ENCODE measurements at regions not wholly inside any gene's neighbourhood (a gene's known extent, or its start where the extent isn't known, plus 50 kb on each side); places are given as distances from the start of the nearest gene placed in this dataset.
"Not testable (repeated sequence)": the region's sequence is repeated elsewhere in the genome, so short reads cannot be mapped to it uniquely, and the experiment has no call there.

DNA sequence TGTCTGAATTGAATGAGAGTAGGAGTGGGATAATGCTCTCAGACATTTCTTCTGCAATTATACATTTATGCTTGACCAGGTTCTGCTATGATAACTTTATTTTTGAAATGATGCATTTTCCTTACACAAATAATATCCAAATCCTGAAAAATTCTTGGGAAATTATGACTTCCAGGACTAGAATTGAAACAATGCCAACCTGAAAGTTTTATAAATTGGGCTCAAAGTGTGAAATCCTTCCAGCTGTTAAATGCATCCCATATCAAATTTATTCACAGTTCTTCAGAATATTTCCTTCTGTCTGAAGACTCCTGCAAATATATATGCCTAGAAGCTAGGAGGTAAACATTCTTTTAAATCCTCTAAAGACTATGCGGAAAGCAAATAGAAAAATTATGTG, 155.7 kb upstream of the EYA4 start:
- DNase-seq = no peak
- H3K27ac ChIP-seq = no peak overlapping the region
- WGBS, 2 donors = 83 to 86% methylated on average over 1 of the region's 1 CpG
- intact Hi-C loops (cut with DNase I) = no loop called here
- TF ChIP-seq, protein P1, sequence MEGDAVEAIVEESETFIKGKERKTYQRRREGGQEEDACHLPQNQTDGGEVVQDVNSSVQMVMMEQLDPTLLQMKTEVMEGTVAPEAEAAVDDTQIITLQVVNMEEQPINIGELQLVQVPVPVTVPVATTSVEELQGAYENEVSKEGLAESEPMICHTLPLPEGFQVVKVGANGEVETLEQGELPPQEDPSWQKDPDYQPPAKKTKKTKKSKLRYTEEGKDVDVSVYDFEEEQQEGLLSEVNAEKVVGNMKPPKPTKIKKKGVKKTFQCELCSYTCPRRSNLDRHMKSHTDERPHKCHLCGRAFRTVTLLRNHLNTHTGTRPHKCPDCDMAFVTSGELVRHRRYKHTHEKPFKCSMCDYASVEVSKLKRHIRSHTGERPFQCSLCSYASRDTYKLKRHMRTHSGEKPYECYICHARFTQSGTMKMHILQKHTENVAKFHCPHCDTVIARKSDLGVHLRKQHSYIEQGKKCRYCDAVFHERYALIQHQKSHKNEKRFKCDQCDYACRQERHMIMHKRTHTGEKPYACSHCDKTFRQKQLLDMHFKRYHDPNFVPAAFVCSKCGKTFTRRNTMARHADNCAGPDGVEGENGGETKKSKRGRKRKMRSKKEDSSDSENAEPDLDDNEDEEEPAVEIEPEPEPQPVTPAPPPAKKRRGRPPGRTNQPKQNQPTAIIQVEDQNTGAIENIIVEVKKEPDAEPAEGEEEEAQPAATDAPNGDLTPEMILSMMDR (IDR thresholded peaks at IDR 0.05) = no peak
- H3K4me3 ChIP-seq = no peak overlapping the region
- H3K9me3 ChIP-seq = no peaks in the 10 kb centered on the region
- H3K4me1 ChIP-seq = no peaks in the 10 kb centered on the region
- H3K27me3 ChIP-seq = no peaks in the 10 kb centered on the region
- no peaks in the 10 kb centered on the region for H3K36me3 ChIP-seq

DNA sequence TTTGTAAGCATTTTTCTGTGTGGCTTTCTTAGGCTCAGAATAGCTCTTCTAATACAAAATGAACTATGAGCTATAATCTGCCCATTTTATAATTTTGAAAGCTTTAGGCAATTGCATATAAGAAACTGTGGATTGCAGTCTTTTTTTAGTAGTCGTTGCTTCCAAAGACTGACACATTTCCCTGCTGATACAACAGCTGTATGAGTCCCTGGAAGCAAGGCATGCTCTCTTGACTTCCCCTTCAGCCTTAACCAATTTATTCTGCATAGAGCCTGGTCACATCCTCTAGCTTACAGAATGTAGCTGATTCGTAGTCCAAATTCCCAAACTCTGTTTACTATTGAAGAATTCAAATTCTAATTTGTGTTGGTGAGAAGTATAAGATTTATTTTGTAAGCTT, 155.3 kb upstream of the EYA4 start:
- TF ChIP-seq, protein P1 (IDR thresholded peaks at IDR 0.05) = no peak
- no peak for TF ChIP-seq POLR2A (IDR thresholded peaks at IDR 0.05)
- H3K4me3 ChIP-seq = no peak overlapping the region
- no peaks in the 10 kb centered on the region for H3K27me3 ChIP-seq
- intact Hi-C loops (cut with DNase I) = no loop called here
- H3K4me1 ChIP-seq = no peaks in the 10 kb centered on the region
- DNase-seq = no peak
- no peak overlapping the region for H3K27ac ChIP-seq
- 27 to 35% methylated on average over 2 of the region's 2 CpGs for WGBS, 2 donors
- no peaks in the 10 kb centered on the region for H3K9me3 ChIP-seq
- H3K36me3 ChIP-seq = no peaks in the 10 kb centered on the region

DNA sequence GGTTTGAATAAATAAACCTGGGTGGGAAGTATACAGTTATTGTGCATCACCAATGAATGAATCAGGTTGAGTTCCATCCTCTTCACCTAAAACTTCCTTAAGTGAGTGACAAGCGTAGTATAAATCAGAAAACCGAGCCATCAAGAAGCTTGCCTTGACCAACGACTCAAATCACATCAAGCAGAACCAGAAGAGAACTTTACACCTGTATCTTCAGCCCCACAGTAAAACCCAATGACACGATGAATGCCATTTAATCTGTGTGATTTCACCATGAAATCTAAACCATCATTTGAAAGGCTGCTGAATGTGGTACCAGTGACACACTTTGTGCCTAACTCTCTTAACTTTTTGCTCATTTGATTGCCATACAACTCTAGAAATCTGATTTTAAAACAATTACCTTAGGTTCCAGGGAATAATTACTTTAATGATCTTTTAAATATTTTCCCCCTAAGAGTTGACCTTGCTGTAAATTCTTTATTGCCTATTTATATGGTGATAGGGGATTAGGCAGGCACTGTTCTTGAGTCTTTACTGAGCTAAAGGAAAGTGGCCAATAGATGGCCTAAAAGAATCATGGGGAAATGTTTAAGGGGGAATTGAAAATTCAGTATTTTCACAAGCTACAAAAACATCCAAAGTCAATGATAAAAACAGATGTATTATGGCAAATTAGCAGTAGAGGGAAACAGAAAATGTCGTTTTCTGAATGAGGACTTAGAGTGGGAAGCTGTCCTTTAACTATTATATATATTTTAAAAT, 152.0 kb upstream of the EYA4 start:
- no peak overlapping the region for H3K4me3 ChIP-seq
- intact Hi-C loops (cut with DNase I) = no loop called here

DNA sequence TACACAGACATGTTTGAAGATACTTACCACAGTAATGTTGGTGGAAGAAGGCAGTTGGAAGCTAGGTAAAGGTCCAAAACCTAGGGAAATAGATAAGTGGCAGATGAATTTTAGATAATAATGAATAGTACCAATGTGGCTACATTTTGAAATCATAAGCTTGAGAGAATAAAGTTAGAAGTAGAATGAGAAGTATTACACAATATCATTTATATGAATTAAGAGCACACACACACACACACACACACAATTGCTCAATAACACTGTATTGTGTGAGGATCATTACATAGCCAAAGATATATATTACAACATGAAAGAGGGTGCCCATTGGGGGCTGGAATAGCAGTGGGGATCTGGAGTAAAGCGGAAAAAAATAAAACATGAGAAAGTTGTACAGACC, 149.0 kb upstream of the EYA4 start:
- H3K36me3 ChIP-seq = no peaks in the 10 kb centered on the region
- DNase-seq = no peak
- no peak overlapping the region for H3K27ac ChIP-seq
- intact Hi-C loops (cut with DNase I) = no loop called here
- WGBS, 2 donors = 86 to 93% methylated on average over 1 of the region's 1 CpG
- no peaks in the 10 kb centered on the region for H3K9me3 ChIP-seq
- H3K4me3 ChIP-seq = no peak overlapping the region
- TF ChIP-seq POLR2A (IDR thresholded peaks at IDR 0.05) = no peak
- TF ChIP-seq, protein P1 (IDR thresholded peaks at IDR 0.05) = no peak
- H3K27me3 ChIP-seq = no peaks in the 10 kb centered on the region
- H3K4me1 ChIP-seq = no peaks in the 10 kb centered on the region

More for the DNA sequence above, 152.0 kb upstream of the EYA4 start:
- Histone ChIP-seq H3K4me1 (no peaks in the 10 kb centered on the region), H3K27ac (no peak overlapping the region), H3K9me3 (no peaks in the 10 kb centered on the region), H3K27me3 (no peaks in the 10 kb centered on the region), H3K36me3 (no peaks in the 10 kb centered on the region)
- TF ChIP-seq POLR2A (IDR thresholded peaks at IDR 0.05) = no peak
- TF ChIP-seq, protein P1 (IDR thresholded peaks at IDR 0.05) = no peak
- DNase-seq = no peak
- WGBS, 2 donors = 69 to 72% methylated on average over 5 of the region's 5 CpGs

DNA sequence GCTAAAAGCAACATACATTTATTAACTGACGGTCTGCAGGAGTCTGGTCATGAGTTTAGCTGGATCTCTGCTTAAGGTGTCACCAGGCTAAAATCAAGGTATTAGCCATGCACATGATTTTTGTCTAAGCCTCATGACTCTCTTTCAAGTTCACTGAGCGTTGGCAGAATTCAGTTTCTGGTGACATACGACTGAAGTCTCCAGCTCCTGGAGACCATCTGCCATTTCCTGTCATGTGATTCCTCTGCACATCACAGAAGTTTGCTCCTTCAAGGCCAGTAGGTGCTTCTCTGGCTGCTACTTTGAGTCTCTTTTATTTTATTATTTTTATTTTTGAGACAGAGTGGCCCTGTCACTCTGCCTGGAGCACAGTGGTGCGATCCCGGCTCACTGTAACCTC, 148.4 kb upstream of the EYA4 start:
- Histone ChIP-seq H3K27ac (no peak overlapping the region), H3K4me1 (no peaks in the 10 kb centered on the region), H3K4me3 (no peak overlapping the region), H3K27me3 (no peaks in the 10 kb centered on the region), H3K9me3 (no peaks in the 10 kb centered on the region), H3K36me3 (no peaks in the 10 kb centered on the region)
- no peak for DNase-seq
- intact Hi-C loops (cut with DNase I) = no loop called here
- WGBS, 2 donors = 70 to 75% methylated on average over 5 of the region's 5 CpGs
- TF ChIP-seq, protein P1 (IDR thresholded peaks at IDR 0.05) = no peak

DNA sequence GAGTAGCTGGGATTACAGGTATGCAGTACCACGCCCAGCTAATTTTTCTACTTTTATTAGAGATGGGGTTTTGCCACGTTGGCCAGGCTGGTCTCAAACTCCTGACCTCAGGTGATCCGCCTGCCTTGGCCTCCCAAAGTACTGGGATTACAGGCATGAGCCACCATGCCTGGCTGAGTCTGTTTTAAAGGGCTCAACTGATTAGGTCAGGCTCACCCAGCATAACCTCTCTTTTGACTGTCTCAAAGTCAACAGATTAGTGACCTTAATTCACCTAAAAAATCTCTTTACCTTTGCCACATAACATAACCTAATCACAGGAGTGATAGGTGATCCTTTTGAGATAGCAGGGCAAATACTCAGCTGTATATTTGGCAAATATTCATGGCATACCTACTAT, 147.9 kb upstream of the EYA4 start:
- intact Hi-C loops (cut with DNase I); H3K9me3 ChIP-seq; H3K27ac ChIP-seq; H3K36me3 ChIP-seq; H3K27me3 ChIP-seq; H3K4me3 ChIP-seq; DNase-seq; H3K4me1 ChIP-seq: not testable (repeated sequence)
- 41 to 63% methylated on average over 2 to 3 of the region's 3 CpGs for WGBS, 2 donors
